Activated T-cell treated with anti-CD3 and anti-CD28 coated beads for 24 hours (primary cell): ENCODE measurements at regions not wholly inside any gene's neighbourhood (a gene's known extent, or its start where the extent isn't known, plus 50 kb on each side); places are given as distances from the start of the nearest gene placed in this dataset.
A peak's percentile ranks its signal among the peaks of the same experiment; 100 is the strongest.

ENCODE experiments used
- DNase-seq: peaks from one replicate; pipeline ENCODE4 v3.0.0-alpha.2; 2020; ENCODE audit warnings: low read depth

DNA sequence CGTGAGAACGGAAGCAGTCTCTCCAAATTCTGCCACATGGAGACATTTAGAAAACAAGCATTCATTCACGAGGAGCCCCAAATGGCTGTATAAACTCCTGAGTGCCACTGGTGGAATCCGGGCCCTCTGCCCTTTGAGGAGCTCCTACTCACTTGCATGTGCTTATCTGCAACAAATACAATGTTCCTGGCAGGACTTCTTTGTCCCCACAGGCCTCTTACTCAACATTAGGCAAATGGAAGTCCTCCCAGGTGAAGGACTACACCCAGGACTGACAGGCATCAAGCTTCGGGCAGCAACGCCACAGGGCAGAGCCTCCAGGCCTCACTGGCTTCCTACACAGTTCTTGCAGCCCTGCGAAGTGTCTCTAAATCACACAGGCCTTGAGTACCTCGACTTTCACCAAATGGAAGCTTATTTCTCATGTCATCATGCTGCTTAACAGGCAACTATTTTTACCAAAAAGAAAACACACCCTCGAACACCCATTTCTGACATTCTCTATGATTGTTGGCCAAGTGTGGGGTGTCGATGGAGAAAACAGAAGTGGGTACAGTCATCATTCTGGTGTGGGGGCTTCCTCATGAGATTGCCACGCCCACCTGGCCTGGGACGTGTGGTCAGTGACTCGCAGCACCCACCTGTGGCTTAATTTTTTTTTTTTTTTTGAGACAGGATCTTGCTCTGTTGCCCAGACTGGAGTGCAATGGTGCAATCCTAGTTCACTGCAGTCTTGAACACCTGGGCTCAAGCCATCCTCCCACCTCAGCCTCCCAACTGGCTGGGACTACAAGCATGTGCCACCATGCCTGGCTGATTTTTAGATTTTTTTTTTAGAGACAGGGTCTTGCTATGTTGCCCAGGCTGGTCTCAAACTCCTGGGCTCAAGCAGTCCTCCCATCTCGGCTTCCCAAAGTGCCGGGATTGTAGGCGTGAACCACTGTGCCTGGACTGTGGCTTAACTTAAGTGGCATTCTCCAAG, 186.8 kb upstream of the GLI2 start:
- no peak for DNase-seq

DNA sequence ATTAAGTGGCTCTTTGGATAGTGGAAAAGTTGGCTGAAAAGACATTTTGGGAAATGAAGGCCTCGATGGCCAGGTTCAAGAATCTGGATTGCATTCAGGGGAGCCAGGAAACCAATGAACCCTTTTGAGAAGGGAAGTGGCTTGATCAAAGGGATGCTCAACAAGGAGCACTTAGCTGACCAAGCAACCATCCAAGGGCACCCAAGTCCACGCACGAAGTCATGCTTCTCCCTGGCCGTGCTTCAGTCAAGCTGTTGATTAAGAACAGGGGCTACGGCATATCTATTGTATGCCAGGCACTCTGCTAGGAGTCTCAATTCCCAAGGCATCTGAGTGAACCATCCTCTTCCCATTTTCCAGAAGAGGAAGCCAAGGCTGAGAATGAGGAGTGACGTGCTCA, 185.8 kb upstream of the GLI2 start:
- DNase-seq = no peak

DNA sequence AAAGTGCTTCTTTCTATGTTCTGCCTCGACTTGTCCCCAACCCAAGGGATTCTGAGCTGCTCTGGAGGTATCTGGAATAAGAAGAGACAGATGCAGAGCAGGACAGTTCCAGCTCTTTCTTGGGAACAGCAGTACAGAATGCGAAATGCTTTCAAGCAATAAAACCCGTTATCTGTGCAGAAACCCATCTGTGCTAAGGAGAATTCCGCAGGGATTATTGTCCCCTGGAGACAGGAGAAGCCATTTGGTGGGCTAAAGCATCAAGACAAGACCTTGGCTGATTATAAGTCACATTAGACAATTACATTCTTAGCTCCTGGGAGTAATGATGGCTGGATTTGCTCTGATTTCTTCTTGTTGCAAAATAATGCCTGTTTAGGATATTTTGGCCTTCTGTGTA, 185.4 kb upstream of the GLI2 start:
- DNase-seq = no peak

DNA sequence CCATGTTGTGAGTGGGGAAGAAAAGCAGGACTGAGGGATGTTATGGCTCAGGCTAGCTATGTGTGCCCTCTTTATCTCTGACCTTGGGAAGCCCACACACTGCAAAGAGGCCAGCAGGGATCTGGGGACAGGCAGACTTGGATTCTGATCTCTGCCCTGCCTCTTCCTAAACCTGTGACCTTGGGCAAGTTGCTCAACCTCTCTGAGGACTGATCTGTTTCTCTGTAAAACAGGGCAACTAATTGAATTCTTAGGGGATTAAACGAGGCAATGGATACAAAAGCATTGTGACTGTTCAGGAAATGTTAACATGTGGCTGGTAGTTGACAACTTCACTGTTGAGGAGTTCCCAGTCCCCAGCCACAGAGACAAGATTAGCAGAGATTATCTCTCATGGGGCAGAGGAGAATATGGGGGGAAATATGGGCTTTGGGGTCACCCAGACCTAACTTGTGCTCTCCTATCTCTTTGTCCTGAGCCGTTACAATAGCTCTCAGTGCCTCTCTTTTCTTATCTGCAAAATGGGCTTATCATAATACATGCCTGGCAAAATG, 184.7 kb upstream of the GLI2 start:
- DNase-seq = no peak

DNA sequence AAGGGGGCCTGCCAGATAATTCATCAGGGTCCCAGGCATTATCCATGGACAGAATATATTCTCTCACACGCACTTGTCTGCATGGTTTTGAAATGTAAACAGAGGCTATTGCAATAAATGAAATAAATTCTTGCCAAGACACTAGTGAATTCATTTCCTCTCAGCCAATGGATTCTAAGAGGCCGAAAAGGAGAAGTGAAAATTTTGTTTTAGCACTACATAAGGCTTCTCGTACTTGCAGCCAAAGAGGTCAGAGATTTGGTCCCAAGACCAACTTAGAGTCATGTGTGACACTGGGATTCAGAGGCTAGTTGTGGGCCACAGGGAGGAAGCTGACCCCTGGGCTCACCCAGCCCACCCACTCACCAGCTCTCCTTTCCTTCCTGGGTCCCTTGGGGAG, 184.1 kb upstream of the GLI2 start:
- no peak for DNase-seq

DNA sequence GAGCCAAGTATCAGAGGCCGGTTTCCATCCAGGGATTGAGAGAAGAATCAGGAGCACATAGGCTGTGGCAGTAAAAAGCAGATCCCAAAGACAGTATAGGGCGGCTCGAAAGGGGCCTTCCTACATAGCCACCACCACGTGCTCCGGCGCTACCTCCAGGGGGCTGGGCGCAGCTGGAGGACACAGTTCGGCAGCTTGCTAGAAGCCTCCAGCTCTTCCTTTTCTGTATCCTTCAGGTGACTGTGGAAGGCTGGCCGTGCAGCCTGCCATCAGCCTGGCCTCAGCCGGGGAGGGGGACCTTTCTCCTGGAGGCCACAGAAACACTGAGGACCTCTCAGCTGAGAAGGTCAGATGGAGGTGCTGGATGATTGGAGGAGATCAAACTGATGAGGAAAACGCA, 183.6 kb upstream of the GLI2 start:
- no peak for DNase-seq

DNA sequence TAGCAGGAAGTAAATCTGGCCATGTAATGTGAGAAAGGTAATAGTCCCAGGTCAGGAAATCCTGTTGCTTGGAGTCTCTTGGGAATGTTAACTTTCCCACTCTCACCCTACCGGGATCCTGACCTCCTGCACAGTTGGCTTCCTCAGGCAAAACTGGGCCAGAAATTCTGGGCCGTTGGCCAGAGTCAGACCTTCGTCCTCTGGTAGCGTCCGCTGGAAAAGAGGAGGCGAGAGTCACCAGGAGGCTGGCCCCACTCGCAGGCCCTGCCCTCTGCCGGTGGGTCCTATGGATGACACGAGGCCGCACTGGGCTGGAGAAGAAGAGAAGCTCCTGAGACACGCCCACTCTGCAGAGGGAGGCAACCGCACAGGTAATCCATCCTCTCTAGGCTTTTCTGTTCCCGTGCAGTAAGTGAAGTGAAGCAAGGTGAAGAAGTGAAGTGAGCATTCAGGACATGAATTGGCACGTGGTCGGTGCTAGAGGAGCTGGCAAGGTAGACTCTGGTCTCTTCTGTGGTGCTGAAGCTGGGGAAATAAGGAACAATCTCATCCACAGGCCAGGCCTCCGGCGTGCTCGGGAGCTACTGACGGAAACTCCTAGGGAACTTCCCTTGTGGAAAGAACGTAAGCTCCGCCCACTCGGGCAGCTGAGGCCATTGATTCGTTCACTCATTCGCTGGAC, 182.7 kb upstream of the GLI2 start:
- DNase-seq = peak; percentile 1

DNA sequence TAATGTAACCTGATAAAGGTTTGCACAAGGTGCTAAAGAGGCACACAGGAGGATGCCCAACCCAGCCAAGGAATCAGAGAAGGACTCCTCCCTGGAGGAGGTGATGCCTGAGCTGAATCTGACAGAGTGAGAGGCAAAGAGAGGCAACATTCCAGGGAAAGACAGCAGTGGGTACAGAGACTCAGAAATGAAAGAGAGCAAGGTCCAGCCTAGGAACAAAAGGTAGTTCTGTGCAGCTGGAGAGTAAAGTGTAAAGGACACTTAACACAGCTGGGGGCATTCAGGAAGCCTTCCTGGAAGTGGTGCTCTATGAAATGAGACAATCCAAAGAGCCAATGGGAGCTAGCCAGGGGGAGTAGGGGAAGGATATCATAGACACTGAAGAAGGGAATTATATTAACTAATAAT, 181.0 kb upstream of the GLI2 start:
- no peak for DNase-seq

DNA sequence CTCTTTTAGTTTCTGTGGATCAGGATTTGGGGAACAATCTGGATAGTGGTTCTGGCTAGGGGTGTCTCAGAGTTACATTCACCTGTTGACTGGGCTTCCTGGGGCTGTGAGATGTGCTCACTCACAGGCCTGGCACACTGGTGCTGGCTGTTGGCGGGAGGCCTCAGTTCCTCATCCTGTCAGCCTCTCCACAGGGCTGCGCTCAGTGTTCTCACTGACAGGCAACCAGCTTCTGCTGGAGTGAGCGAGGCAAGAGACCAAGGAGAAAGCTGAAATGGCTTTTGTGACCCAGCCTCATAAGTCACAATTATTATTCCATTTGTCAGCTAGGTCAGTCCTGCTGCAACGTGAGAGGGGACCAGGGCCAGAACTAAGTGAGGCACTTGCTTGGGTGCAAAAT, 180.6 kb upstream of the GLI2 start:
- no peak for DNase-seq

DNA sequence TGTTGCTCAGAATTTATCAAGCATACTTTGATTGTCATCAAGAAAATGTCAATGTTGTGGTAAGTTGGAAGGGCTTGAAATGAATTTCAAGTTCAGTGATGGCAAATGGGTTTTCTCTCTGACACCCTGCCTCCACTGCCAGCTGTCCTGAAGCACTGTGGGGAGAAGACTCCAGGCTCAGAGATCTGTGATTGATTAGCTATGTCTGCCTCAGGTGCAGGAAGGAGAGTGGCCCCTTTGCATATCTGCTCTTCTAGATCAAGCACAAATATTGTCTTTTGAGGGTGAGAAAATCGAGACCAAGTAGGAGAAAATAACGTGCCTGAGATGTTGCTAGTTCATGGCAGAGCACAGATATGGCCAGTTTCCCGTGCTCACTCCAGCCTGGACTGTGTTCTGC, 178.8 kb upstream of the GLI2 start:
- no peak for DNase-seq

DNA sequence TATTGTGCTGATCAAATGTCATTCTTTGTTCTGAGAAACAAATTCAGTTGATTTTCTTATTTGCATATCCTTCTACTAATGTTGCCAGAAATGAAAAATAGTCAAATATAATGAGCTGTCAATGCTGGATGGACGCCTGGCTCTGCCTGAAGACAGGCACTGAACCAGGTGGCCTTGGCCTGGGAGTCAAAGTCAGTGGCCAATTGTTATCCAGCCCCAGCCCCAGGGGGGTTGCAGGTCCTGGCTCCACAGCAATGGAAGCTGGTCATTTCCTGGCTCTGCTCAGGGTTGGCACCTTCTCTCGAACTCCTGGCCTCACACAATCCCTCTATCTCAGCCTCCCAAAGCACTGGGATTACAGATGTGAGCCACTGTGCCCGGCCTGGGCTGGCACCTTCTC, 176.8 kb upstream of the GLI2 start:
- no peak for DNase-seq

DNA sequence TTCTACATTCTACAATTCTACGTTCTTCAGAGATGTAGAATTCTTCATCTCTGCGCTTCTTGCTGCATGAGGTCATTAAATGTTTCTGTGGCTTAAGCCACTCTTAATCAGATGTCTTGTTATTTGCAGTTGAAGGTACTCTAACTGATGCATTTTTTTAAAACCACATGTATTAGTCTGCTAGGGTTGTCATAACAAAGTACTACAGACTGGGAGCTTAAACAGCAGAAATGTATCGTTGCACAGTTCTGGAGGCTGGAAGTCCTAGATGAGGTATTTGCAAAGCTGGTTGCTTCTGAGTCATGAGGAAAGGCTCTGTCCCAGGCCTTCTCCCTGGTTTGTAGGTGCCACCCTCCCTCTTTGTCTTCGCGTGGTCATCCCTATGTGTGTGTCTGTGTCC, 176.3 kb upstream of the GLI2 start:
- DNase-seq = no peak

DNA sequence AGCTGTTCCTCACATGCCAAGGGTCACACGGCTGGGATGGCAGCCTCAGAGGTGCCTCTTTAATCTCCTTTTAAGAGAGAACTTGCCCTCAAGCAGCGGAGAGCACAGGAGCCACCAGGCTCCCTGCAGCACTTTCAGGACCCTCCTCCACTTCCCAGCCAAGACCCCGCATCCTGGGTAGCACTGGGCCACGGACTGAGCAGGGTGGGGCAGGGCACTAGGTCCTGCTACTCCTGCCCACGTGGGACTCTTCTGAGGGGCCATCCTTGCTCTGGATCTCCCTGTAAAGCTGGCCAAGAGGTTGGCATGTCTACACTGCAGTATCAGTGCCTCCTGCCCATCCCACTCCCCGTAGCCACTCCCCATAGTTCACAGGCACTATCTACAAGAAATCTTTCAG, 175.3 kb upstream of the GLI2 start:
- no peak for DNase-seq

DNA sequence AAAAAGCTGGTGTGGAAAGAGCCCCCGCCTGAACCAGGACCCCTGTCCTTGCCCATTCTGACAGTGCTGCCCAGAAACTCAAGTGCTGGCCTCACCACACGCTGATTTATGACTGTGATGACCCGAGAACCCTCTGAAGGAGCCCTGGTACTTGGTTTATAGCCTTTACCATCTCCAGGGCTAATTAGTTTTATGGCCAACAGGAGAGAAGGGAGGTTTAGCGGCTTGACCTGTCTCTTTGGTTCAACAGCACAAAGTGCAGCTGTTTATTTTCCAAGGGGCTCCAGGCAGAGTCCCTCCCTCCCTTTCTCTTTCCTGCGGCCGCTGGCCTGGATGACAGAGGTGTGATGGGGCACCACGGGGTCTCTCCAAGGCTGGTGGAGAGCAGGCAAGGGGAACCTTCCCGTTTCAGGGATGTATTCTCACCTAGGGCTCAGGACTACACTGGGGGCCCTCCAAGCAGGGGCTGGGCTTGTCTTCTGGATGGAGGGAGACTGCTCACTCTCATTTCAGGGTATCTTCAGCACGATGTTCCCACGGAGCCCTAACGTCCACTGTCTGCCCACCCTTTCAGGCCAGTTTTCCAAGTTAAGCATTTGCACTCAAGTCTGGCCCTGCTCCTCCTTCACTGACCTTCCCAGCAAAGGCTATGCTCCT, 174.2 kb upstream of the GLI2 start:
- DNase-seq = no peak

DNA sequence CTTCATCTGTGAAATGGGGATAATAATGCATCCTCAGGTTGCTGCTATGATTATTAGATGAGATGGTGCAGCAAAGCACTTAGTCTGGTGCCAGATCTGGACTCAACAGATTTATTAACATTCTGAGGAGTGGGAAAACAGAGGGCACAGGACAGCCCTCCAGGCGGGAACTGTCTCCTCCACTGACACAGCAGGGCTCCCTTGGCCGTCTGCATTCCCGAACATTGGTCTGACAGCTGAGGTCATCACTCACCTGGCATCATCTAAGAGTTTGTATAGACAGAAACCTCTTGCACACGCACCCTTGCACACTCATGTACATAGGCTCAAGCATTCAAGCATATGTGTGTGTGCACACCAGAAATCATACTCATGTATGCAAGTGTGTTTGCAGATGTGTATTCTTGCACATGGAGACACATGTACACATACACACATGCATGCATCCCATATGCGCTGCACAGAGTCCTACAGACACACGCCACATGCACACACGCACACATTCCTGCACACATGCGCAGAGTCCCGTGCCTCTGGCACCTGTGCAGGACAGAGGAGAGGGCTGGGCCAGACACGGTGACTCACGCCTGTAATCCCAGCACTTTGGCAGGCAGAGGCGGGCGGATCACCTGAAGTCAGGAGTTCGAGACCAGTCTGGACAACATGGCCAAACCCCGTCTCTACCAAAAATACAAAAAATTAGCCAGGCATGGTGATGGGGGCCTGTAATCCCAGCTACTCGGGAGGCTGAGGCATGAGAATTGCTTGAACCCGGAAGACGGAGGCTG, 173.3 kb upstream of the GLI2 start:
- DNase-seq = no peak

DNA sequence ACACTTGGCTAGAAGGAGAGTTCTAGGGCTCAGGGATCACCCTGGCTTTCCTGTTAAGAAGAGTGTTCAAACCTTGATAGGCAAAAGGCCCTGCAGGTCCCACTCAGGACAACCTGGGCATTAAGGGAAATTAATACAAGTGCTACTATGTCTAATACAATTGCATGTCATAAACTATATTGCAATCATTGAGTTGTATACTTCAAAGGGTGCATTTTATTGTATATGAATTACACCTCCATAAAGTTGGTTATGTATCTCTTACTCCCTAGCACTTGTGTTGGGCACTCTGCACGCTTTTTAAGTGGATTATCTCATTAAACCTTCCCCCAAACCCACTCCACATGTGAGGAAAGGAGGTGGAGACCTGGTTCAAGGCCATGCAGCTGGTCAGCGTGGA, 172.1 kb upstream of the GLI2 start:
- DNase-seq = no peak

DNA sequence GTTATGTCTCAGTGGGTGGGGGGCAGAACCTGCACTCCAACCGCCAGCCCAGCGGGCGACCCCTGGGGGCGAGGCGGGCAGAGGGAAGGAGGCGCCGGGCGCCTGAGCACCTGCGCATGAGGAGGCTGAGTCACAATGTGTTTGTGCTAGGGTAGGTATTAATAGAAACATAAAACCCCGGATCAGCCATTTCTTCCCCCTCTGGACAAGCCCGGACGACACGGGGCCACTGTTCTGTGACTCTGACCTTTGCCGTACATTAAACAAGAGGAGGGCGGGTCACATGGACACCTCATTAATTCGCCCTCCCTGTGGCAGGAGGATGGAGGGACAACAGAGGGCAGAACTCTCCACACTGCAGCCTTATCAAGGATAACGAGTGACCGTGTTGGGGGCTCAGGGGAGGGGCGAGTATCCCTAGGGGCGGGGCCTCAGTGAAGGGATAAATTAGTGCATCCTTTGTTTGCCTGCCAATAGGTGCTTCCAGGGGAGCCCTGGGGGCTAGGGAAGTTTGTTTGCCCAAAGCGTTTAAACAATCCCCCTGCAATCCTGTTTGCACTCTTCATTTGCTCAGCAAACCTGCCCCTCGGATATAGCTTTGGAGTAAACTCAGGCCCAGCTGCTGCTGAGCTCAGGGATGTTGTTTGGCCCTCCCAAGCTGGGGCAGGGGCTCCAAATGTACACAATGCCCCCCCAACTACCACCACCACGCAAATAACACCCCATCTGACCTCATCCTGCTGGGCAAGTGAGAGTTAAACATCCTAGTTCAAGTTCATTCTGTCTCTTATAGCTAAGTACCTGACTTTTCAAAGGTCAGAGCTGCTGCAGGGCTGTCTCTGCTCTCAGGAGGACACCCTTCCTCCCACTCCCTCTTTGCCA, 171.2 kb upstream of the GLI2 start:
- no peak for DNase-seq

DNA sequence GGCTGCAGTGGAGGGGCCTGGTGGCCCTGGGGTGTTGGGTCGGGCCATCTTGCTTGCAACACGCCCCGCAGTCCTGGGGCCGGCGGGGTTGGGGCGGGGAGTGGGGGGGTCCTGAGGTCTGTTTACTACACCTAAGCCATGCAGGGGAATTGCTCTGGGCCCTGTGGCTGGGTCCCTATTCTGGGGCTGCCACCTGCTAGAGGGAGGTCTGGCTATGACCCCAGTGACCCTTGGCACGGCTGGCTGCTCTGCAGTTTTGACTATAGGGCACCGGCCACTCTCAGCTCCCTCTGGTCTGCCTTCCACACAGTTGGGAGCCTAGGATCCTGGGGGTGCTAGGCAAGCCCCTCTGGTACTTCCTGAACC, 170.6 kb upstream of the GLI2 start:
- DNase-seq = no peak

DNA sequence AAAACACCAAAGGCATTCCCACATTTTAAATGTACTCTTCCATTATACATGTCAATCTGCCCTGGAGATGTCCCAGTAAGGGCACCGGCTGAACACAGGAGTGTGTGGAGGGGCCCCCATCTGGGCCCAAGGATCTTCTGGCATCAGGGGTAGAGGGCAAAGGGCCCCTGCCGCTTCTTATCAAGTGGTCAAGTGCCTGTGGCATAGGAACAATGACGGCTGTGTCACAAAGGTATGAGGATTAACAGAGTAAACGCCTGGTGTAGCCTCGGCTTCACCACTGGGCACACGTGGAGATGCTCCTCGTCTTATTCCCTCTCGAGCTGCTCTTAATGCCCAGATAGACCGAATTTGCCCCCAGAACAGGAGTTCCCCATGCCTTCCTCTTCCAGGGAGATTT, 169.7 kb upstream of the GLI2 start:
- no peak for DNase-seq

DNA sequence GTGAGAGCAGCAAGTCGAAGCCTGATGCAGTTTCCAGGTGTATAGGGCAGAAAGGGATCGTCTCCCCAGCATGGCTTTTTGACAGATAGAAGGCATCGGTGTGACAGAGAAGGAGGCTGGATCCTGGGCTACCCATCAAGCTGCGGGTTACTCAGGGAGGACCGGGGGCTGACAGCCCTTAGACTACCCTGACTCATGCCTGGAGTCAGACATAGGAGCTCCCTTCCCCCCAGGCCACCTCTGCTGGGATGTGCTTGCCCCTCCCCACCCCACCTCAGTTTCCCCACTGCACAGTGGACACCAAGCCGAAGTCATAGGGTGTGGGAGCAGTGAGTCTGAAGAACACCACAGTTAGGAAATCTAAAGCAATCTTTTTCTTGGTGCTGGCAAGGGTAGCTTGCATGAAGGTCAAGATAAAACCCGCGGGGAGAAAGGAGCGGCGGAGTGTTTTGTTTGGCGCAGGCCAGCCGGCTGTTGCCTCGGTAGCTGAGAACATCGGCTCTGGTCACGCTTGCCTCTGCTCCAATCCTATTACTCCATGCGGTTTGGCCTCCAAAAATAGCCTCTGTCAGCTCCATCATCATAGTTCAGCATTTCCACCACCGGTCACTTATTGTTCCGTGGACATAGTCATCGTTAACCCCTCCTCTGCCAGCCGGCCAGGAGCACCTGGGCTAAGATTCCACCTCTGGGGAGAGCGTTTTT, 169.2 kb upstream of the GLI2 start:
- no peak for DNase-seq
